Mammary epithelial cell (primary cell): ENCODE measurements at regions not wholly inside any gene's neighbourhood (a gene's known extent, or its start where the extent isn't known, plus 50 kb on each side); places are given as distances from the start of the nearest gene placed in this dataset.

Experiments used
- CTCF ChIP-seq, 2 donors: IDR thresholded peaks in 1 of 2; conservative IDR thresholded peaks in 1 of 2; 2 replicates each; pipeline ENCODE4 v1.5.1; 2011 to 2012; ENCODE audit warnings: inconsistent platforms in 2 of 2, low read length in 2 of 2, mild to moderate bottlenecking in 2 of 2, control low read depth in 1 of 2, low read depth in 1 of 2; ENCODE audit not compliant: insufficient read depth in 1 of 2; ENCODE audit errors: extremely low read depth in 1 of 2
- EZH2 ChIP-seq: IDR thresholded peaks from 2 replicates; pipeline ENCODE4 v1.6.1; 2012; ENCODE audit warnings: low read length, inconsistent platforms, borderline replicate concordance

GRCh38 chr19:31875591-31875990, 469.8 kb upstream of the ZNF507 start:
- TF ChIP-seq CTCF (conservative IDR thresholded peaks at IDR 0.05 in 1 of 2, IDR thresholded peaks at IDR 0.05 in 1 of 2; ENCODE audit: extremely low read depth in 1 of 2, insufficient read depth in 1 of 2, low read depth in 1 of 2, low read length in 2 of 2) (no peak), EZH2 (no peak)
